Activated CD4-positive, alpha-beta T cell treated with anti-CD3 and anti-CD28 coated beads, Interleukin-2, amount 50 U/mL, for 16 hours (primary cell): ENCODE measurements at regions not wholly inside any gene's neighbourhood (a gene's known extent, or its start where the extent isn't known, plus 50 kb on each side); places are given as distances from the start of the nearest gene placed in this dataset.
"Not testable (repeated sequence)": the region's sequence is repeated elsewhere in the genome, so short reads cannot be mapped to it uniquely, and the experiment has no call there.

Source experiments
- DNase-seq: peaks from one replicate; pipeline ENCODE4 v3.0.0-alpha.2; 2020

GRCh38 chr5:53160895-53161294, 51.3 kb upstream of the MOCS2 start:
- DNase-seq, result no peak

GRCh38 chr5:53161876-53162275, 52.3 kb upstream of the MOCS2 start:
- DNase-seq, result no peak

- DNase-seq, result no peak
Measured at GRCh38 chr5:53164478-53165165, 55.1 kb upstream of the MOCS2 start.

- no peak for DNase-seq
Measured at GRCh38 chr5:53165431-53166182, 56.0 kb upstream of the MOCS2 start.

DNA sequence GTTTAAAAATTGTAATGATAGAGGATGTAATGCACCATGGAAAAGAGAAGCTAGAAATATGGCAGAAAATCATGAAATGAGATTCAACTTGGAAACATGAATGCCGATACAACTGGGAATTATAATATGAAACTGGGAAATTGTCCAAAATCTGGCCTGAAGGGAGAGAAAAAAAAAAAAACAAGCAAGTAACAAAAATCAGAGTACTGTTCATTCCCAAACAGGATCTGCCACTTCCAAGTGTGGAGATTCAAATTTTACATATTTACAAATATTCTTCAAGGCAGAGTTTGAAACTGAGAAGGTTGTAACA, 56.6 kb upstream of the MOCS2 start:
- no peak for DNase-seq

DNA sequence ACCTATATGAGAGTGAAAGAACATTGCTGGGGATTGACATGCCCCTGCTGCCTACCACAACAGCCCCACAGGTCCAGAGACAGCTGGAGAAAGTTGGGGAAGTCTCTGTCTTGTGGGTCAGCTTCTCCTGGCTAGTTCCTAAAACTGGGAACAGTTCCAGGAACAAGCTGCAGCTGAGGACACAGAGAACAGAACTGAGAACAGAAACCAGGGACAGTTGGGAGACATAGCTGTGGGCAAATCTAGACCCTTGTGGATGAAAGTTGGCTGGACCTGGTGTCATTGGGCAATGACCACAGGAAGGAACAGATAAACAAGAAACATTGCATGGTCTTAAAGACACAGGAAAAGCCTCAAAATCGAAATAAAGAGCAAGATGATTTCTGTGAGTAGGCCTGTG, 58.3 kb upstream of the MOCS2 start:
- DNase-seq, result no peak

GRCh38 chr5:53169933-53170332, 60.4 kb upstream of the MOCS2 start:
- DNase-seq, result no peak

- DNase-seq, result peak; percentile 10
Measured at GRCh38 chr5:53170746-53171349, 61.3 kb upstream of the MOCS2 start.

GRCh38 chr5:53172073-53172472, 62.5 kb upstream of the MOCS2 start:
- not testable (repeated sequence) for DNase-seq

DNA sequence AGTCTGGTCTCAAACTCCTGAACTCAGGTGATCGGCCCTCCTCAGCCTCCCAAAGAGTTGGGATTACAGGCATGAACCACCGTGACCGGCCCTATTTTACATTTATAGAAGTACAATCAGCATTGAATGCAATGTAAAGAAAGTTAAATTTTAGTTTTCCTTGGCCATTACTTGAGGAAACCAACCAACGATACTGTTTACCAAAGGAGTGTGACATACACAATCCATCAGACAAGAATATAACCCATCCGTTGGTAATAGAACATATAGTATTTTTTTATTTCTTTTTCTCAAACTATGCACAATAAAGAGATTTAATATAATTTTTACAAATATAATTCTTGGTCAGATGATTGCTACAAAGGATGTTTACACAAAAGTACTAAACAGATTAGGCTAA, 63.1 kb upstream of the MOCS2 start:
- no peak for DNase-seq

DNA sequence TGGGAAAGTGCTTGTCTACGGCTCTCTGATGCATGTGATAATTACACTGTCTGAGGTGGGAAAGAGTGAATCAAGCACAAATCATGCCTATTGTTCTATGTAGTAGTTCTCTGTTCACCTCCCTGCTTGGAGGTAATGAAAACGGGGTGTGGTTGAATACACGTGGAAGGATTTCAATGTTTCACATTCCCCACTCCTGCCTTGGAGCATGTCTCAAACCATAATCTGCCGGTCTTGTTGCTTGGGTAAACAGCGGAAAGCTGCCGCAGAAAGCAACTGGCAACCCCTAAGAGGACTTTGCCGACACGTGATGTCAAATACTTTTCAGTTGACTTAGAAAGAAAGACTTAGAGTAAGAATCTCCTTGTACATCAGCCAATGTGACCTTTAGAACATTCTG, 63.5 kb upstream of the MOCS2 start:
- no peak for DNase-seq

GRCh38 chr5:53178830-53179229, 69.3 kb upstream of the MOCS2 start:
- DNase-seq, result no peak

- DNase-seq, result no peak
Measured at GRCh38 chr5:53179691-53180090, 70.1 kb upstream of the MOCS2 start.

- DNase-seq, result no peak
Measured at GRCh38 chr5:53180538-53180937, 71.0 kb upstream of the MOCS2 start.

GRCh38 chr5:53180991-53181390, 71.4 kb upstream of the MOCS2 start:
- no peak for DNase-seq

- DNase-seq, result no peak
Measured at GRCh38 chr5:53183880-53184279, 74.3 kb upstream of the MOCS2 start.

DNA sequence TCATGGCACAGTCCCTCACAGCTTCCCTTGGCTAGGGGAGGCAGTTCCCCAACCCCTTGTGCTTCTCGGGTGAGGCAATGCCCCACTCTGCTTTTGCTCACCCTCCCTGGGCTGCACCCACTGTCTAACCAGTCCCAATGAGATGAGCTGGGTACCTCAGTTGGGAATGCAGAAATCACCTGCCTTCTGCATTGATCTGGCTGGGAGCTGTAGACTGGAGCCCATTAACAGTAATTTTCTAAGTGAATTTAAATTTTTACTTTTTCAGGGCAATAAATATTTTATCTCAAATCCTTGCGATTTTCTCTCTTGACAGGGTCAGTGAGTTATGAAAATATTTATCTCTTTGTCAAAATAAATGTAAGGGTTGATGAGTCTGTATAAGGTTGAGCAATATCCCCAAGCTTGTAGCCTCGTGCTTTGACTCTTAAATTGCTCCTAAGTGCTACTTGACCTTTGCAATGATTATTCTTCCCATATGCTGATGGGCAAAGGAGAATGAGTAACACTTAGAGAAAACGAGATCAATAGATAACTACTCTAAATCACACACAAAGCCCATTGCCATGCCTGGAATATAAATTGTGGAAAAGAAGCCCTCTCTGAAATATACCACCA, 82.1 kb upstream of the MOCS2 start:
- DNase-seq, result no peak

GRCh38 chr5:53194086-53194485, 84.5 kb upstream of the MOCS2 start:
- DNase-seq, result no peak

GRCh38 chr5:53199882-53200281, 90.3 kb upstream of the MOCS2 start:
- no peak for DNase-seq

GRCh38 chr5:53200306-53200705, 90.7 kb upstream of the MOCS2 start:
- DNase-seq, result no peak

- DNase-seq, result peak; percentile 9
Measured at GRCh38 chr5:53201746-53202145, 92.2 kb upstream of the MOCS2 start.

DNA sequence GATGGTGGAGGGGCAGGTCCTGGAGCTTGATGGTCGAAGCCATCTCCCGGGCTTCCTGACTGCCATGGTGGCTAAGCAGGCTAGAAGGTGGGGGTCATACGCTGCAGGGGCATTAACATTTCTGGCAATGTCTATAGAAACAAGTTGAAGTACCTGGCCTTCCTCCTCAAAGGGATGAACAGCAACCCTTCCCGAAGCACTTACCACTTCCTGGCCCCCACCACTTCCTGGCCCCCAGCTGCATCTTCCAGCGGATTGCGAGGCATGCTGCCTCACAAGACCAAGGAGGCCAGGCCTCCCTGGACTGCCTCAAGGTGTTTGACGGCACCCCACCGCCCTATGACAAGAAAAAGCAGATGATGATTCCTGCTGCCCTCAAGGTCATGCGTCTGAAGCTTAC, 97.0 kb upstream of the MOCS2 start:
- DNase-seq, result no peak

GRCh38 chr5:53211799-53212198, 102.2 kb upstream of the MOCS2 start:
- peak; percentile 33 for DNase-seq

DNA sequence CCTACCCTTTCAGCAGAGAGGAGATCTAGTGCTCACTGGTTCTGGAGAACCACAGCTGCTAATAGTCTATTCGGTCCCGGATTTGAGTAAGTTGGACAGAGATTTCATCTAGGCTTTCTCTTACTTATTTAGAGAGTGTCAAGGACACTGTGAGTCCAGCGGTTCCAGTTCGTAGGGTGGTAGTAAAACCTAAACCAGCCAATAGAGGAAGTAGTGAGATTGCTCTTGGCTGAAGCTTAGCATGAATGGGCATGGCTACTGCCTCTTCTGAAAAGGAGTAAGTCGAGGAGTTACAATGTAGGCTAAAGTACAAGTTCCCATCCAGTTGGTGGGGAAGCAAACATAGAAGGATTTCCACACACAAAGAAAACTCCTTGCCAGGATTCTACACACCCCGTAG, 109.6 kb upstream of the MOCS2 start:
- no peak for DNase-seq
